GM12878 (cell line): ENCODE measurements at regions not wholly inside any gene's neighbourhood (a gene's known extent, or its start where the extent isn't known, plus 50 kb on each side); places are given as distances from the start of the nearest gene placed in this dataset.

Experiments used
- ATAC-seq: fragments of 200-7000 bp; cut with Tn5 transposase; 3 replicates; pipeline ENCODE4 v1.9.1; 2020; ENCODE audit warnings: mild to moderate bottlenecking, moderate library complexity
- BruUV-seq: library from RNA; stranded (reverse); fragments of 400-500 nt; replicated peaks from 2 replicates; lab custom pipeline; 2021; lab: Mats Ljungman, UMichigan
- CTCF ChIA-PET: fragments of 300-600 bp; sonication (Branson Sonifier 250); formaldehyde crosslinking; extraction: SDS; loops from one replicate; lab custom pipeline; 2021; ENCODE audit warnings: inconsistent platforms; lab: Yijun Ruan, JAX
- POLR2A ChIA-PET: fragments of 350-600 bp; formaldehyde crosslinking; extraction: SDS; loops from one replicate; lab custom pipeline; 2021; ENCODE audit warnings: inconsistent platforms; lab: Charles Lee
- RAD21 ChIA-PET: fragments of 300-600 bp; sonication (Branson Sonifier 250); formaldehyde crosslinking; loops from one replicate; lab custom pipeline; 2023; ENCODE audit warnings: antibody characterized with exemption; ENCODE audit not compliant: unreplicated experiment; lab: Charles Lee
- SMC1A ChIA-PET: fragments of 300-600 bp; sonication (Branson Sonifier 250); formaldehyde crosslinking; loops from one replicate; lab custom pipeline; 2023; ENCODE audit not compliant: unreplicated experiment, uncharacterized antibody; lab: Charles Lee
- DNase-seq: peaks from one replicate; pipeline ENCODE4 v3.0.0-alpha.2; 2011; ENCODE audit warnings: low read depth, low spot score
- FAIRE-seq: peaks from 3 replicates; lab custom pipeline; 2011; peaks lifted over from hg19 to GRCh38; lab: Jason Lieb, UNC
- H2AFZ ChIP-seq: 2 replicates; pipeline ENCODE4 v1.6.0; 2011; ENCODE audit warnings: low read depth, low read length, control low read depth; ENCODE audit not compliant: control insufficient read depth
- H3K27ac ChIP-seq: 2 replicates; pipeline ENCODE4 v1.5.1; 2011; ENCODE audit warnings: control low read depth; ENCODE audit not compliant: control insufficient read depth, insufficient read depth
- H3K27me3 ChIP-seq, 2 experiments: replicated peaks in 1 of 2; 2 replicates each; pipeline versions ENCODE4 v1.6.0 to v1.6.1; 2011; ENCODE audit warnings: low read length in 1 of 2; ENCODE audit not compliant: control insufficient read depth in 2 of 2, insufficient read depth in 2 of 2
- H3K36me3 ChIP-seq, 2 experiments: 2 replicates each; pipeline ENCODE4 v1.5.1; 2011; ENCODE audit warnings: low read length in 1 of 2; ENCODE audit not compliant: control insufficient read depth in 2 of 2, insufficient read depth in 2 of 2
- H3K4me1 ChIP-seq: 2 replicates; pipeline ENCODE4 v1.6.1; 2011; ENCODE audit warnings: mild to moderate bottlenecking, low read length, moderate library complexity, mixed read lengths; ENCODE audit not compliant: control insufficient read depth, insufficient read depth
- H3K4me2 ChIP-seq: 2 replicates; pipeline ENCODE4 v1.6.0; 2011; ENCODE audit warnings: control low read depth; ENCODE audit not compliant: control insufficient read depth, insufficient read depth
- H3K4me3 ChIP-seq: fragments of 200-600 bp; sonication (generic); 2 replicates; pipeline ENCODE4 v1.5.1; 2016
- H3K79me2 ChIP-seq: 2 replicates; pipeline ENCODE4 v1.6.0; 2011; ENCODE audit warnings: low read length; ENCODE audit not compliant: control insufficient read depth, insufficient read depth
- H3K9ac ChIP-seq: 2 replicates; pipeline ENCODE4 v1.8.0; 2011; ENCODE audit warnings: low read length, control low read depth, mixed read lengths; ENCODE audit not compliant: control insufficient read depth, insufficient read depth
- H3K9me3 ChIP-seq: replicated peaks from 3 replicates; pipeline ENCODE4 v1.5.1; 2011; ENCODE audit warnings: mild to moderate bottlenecking, low read length; ENCODE audit not compliant: control insufficient read depth, insufficient read depth
- H4K20me1 ChIP-seq: 2 replicates; pipeline ENCODE4 v1.6.0; 2011; ENCODE audit not compliant: control insufficient read depth, insufficient read depth
- BACH1 ChIP-seq: fragments of 450-650 bp; IDR thresholded peaks from 2 replicates; pipeline ENCODE4 v1.6.1; 2017; ENCODE audit warnings: mild to moderate bottlenecking, borderline replicate concordance
- BHLHE40 ChIP-seq, 2 experiments: fragments of 450-650 bp in 1 of 2; IDR thresholded peaks; 2 replicates each; pipeline ENCODE4 v1.6.1; 2011 to 2017; ENCODE audit warnings: low read depth in 2 of 2, borderline replicate concordance in 1 of 2, improper control_type of control experiment in 1 of 2, low read length in 1 of 2, mild to moderate bottlenecking in 1 of 2
- CTCF ChIP-seq, 3 experiments: IDR thresholded peaks in 2 of 3; conservative IDR thresholded peaks in 1 of 3; 2 replicates each; pipeline ENCODE4 v1.5.1; 2011; ENCODE audit warnings: low read depth in 3 of 3, low read length in 3 of 3, mild to moderate bottlenecking in 3 of 3, control low read depth in 2 of 3, moderate library complexity in 2 of 3, inconsistent platforms in 1 of 3, mixed read lengths in 1 of 3; ENCODE audit not compliant: control insufficient read depth in 2 of 3, insufficient read depth in 1 of 3; ENCODE audit errors: extremely low read depth in 1 of 3
- CUX1 ChIP-seq: IDR thresholded peaks from 2 replicates; pipeline ENCODE4 v1.6.1; 2012; ENCODE audit warnings: improper control_type of control experiment, low read depth, low read length; ENCODE audit not compliant: insufficient replicate concordance
- MEF2A ChIP-seq: IDR thresholded peaks from 2 replicates; pipeline ENCODE4 v1.6.1; 2011; ENCODE audit warnings: low read depth, mild to moderate bottlenecking, low read length, moderate library complexity; ENCODE audit not compliant: insufficient read depth
- MTA3 ChIP-seq: IDR thresholded peaks from 2 replicates; pipeline ENCODE4 v1.6.1; 2012; ENCODE audit warnings: low read length, inconsistent platforms, borderline replicate concordance
- NFYB ChIP-seq: IDR thresholded peaks from 2 replicates; pipeline ENCODE4 v1.6.1; 2011; ENCODE audit warnings: low read depth, mild to moderate bottlenecking, low read length, improper control_type of control experiment, moderate library complexity; ENCODE audit not compliant: insufficient read depth
- NR2C1 ChIP-seq: fragments of 450-650 bp; IDR thresholded peaks from 2 replicates; pipeline ENCODE4 v1.6.1; 2017; ENCODE audit warnings: antibody characterized with exemption, mild to moderate bottlenecking, moderate library complexity
- RFX5 ChIP-seq: IDR thresholded peaks from 2 replicates; pipeline ENCODE4 v1.6.1; 2011; ENCODE audit warnings: low read depth, low read length, improper control_type of control experiment
- SMARCA5 ChIP-seq: fragments of 450-650 bp; IDR thresholded peaks from 2 replicates; pipeline ENCODE4 v1.6.1; 2017; ENCODE audit warnings: mild to moderate bottlenecking
- SPI1 ChIP-seq: IDR thresholded peaks from 2 replicates; pipeline ENCODE4 v1.6.1; 2011; ENCODE audit warnings: low read depth, mild to moderate bottlenecking, low read length, moderate library complexity, borderline replicate concordance; ENCODE audit not compliant: insufficient read depth
- SREBF1 ChIP-seq: IDR thresholded peaks from 2 replicates; pipeline ENCODE4 v1.6.1; 2012; ENCODE audit warnings: mild to moderate bottlenecking, low read length
- TARDBP ChIP-seq: IDR thresholded peaks from 2 replicates; pipeline ENCODE4 v1.6.1; 2016; ENCODE audit warnings: borderline replicate concordance
- WGBS: methylation state at CpG from one replicate; pipeline ENCODE4 v1.1.6; 2016; ENCODE audit warnings: low lambda C conversion rate; ENCODE audit not compliant: insufficient replicate concordance, insufficient coverage; ENCODE audit errors: missing lambda C conversion rate; 5-methylcytosine and 5-hydroxymethylcytosine counted together
- in situ Hi-C: fragments of 300-500 bp; cut with MboI; formaldehyde crosslinking; loops from 9 replicates; pipeline ENCODE4 v1.14.3; 2018; ENCODE audit warnings: mixed read lengths
- intact Hi-C: fragments of 100-400 bp; cut with micrococcal nuclease; formaldehyde crosslinking; loops from one replicate; pipeline ENCODE4 v1.14.2; 2022; ENCODE audit not compliant: unreplicated experiment

- Histone ChIP-seq H3K9ac (no peak overlapping the region), H3K27me3 (no peaks in the 10 kb centered on the region), H3K27ac (no peak overlapping the region), H3K79me2 (no peaks in the 10 kb centered on the region), H2AFZ (no peak overlapping the region), H3K4me2 (no peak overlapping the region), H3K9me3 (no peaks in the 10 kb centered on the region), H3K4me3 (no peak overlapping the region), H4K20me1 (no peaks in the 10 kb centered on the region), H3K4me1 (no peaks in the 10 kb centered on the region), H3K36me3 (no peaks in the 10 kb centered on the region)
- CTCF ChIA-PET, result no interaction called here
- intact Hi-C loops (no loop called here), in situ Hi-C loops (no loop called here)
- FAIRE-seq, result no peak
- TF ChIP-seq MEF2A, result no peak
- TF ChIP-seq SMARCA5, result no peak
- no peak for TF ChIP-seq BACH1
- TF ChIP-seq SREBF1, result no peak
- TF ChIP-seq MTA3, result no peak
- TF ChIP-seq BHLHE40 (IDR thresholded peaks at IDR 0.05; ENCODE audit: borderline replicate concordance in 1 of 2, low read depth in 2 of 2, low read length in 1 of 2), result no peak
- no peak for TF ChIP-seq NR2C1
- no peak for TF ChIP-seq RFX5
- no peak for TF ChIP-seq SPI1
- TF ChIP-seq NFYB, result no peak
- TF ChIP-seq CTCF (IDR thresholded peaks at IDR 0.05 in 2 of 3, conservative IDR thresholded peaks at IDR 0.05 in 1 of 3; ENCODE audit: control insufficient read depth in 2 of 3, extremely low read depth in 1 of 3, insufficient read depth in 1 of 3, low read depth in 3 of 3, low read length in 3 of 3), result no peak
- no peak for TF ChIP-seq CUX1
- TF ChIP-seq TARDBP, result no peak
- BruUV-seq, result no TSS peak
- no peak for DNase-seq
- WGBS, result 94% methylated on average over 5 of the region's 5 CpGs
- RAD21 ChIA-PET, result no interaction called here
- SMC1A ChIA-PET, result interaction anchor here (1.0 kb wide), 1 partner anchor 46 kb away, joined by 3 read pairs; no protein-coding TSS in a partner anchor
- POLR2A ChIA-PET, result no interaction called here
- no peak for ATAC-seq
These were observed 124.2 kb upstream of the MKLN1 start for GRCh38 chr7:131203291-131203976.
